WTC11 (cell line): ENCODE measurements at regions not wholly inside any gene's neighbourhood (a gene's known extent, or its start where the extent isn't known, plus 50 kb on each side); places are given as distances from the start of the nearest gene placed in this dataset.

ENCODE experiments used
- CBFB ChIP-seq: sonication (generic); formaldehyde crosslinking; IDR thresholded peaks from 2 replicates; pipeline ENCODE4 v1.8.1; 2022; ENCODE audit warnings: mild to moderate bottlenecking, low read depth, missing genetic modification reagents
- CREB1 ChIP-seq: sonication (generic); formaldehyde crosslinking; IDR thresholded peaks from 2 replicates; pipeline ENCODE4 v1.8.0; 2023; ENCODE audit warnings: mild to moderate bottlenecking, missing genetic modification reagents
- CTCF ChIP-seq: fragments of 200-600 bp; IDR thresholded peaks from 2 replicates; pipeline ENCODE4 v1.8.0; 2022; ENCODE audit warnings: antibody characterized with exemption
- SP1 ChIP-seq: sonication (generic); formaldehyde crosslinking; conservative IDR thresholded peaks from 2 replicates; pipeline ENCODE4 v1.8.1; 2022; ENCODE audit warnings: missing genetic modification reagents
- TEAD1 ChIP-seq: sonication (generic); formaldehyde crosslinking; IDR thresholded peaks from 2 replicates; pipeline ENCODE4 v1.8.0; 2022; ENCODE audit warnings: mild to moderate bottlenecking, missing genetic modification reagents
- USF2 ChIP-seq: sonication (generic); formaldehyde crosslinking; IDR thresholded peaks from 2 replicates; pipeline ENCODE4 v1.8.1; 2023; ENCODE audit warnings: mild to moderate bottlenecking, missing genetic modification reagents, moderate library complexity
- ZNF121 ChIP-seq: sonication (generic); formaldehyde crosslinking; IDR thresholded peaks from 2 replicates; pipeline ENCODE4 v1.8.0; 2023; ENCODE audit warnings: missing genetic modification reagents

- TF ChIP-seq CBFB (CRISPR knock-in tag): no peak
- no peak for TF ChIP-seq CTCF
- TF ChIP-seq USF2 (CRISPR knock-in tag): no peak
- TF ChIP-seq SP1 (CRISPR knock-in tag): no peak
- no peak for TF ChIP-seq TEAD1 (CRISPR knock-in tag)
- TF ChIP-seq ZNF121: no peak
- TF ChIP-seq CREB1 (CRISPR knock-in tag): no peak
These were observed 1296.6 kb upstream of the IGFBP7 start for GRCh38 chr4:58406762-58407161.
